Lower leg skin (tissue), 3 donors: ENCODE measurements at regions not wholly inside any gene's neighbourhood (a gene's known extent, or its start where the extent isn't known, plus 50 kb on each side); places are given as distances from the start of the nearest gene placed in this dataset.

Experiments
- CTCF ChIP-seq, 3 donors: fragments of 450-650 bp; IDR thresholded peaks; one replicate each; pipeline ENCODE4 v1.5.1; 2016; ENCODE audit warnings: antibody characterized with exemption in 3 of 3, mild to moderate bottlenecking in 3 of 3, moderate library complexity in 2 of 3
- POLR2A ChIP-seq, 2 donors: fragments of 450-650 bp; IDR thresholded peaks; one replicate each; pipeline ENCODE4 v1.6.1; 2016 to 2017; ENCODE audit warnings: antibody characterized with exemption in 2 of 2, mild to moderate bottlenecking in 1 of 2, moderate library complexity in 1 of 2

GRCh38 chr4:110852793-110853192, 229.9 kb upstream of the PITX2 start:
- TF ChIP-seq CTCF (IDR thresholded peaks at IDR 0.05) (no peak), POLR2A (IDR thresholded peaks at IDR 0.05) (no peak)
